Stimulated activated CD4-positive, alpha-beta T cell treated with anti-CD3 and anti-CD28 coated beads, Interleukin-4, amount 100 ng/mL, for 4 hours (primary cell): ENCODE measurements at regions not wholly inside any gene's neighbourhood (a gene's known extent, or its start where the extent isn't known, plus 50 kb on each side); places are given as distances from the start of the nearest gene placed in this dataset.

ENCODE experiments used
- DNase-seq, 2 experiments: peaks; one replicate each; pipeline ENCODE4 v3.0.0-alpha.2; 2020

- no peak for DNase-seq
These were observed 935.7 kb downstream of the BRD1 start for GRCh38 chr22:48891688-48892577.

DNA sequence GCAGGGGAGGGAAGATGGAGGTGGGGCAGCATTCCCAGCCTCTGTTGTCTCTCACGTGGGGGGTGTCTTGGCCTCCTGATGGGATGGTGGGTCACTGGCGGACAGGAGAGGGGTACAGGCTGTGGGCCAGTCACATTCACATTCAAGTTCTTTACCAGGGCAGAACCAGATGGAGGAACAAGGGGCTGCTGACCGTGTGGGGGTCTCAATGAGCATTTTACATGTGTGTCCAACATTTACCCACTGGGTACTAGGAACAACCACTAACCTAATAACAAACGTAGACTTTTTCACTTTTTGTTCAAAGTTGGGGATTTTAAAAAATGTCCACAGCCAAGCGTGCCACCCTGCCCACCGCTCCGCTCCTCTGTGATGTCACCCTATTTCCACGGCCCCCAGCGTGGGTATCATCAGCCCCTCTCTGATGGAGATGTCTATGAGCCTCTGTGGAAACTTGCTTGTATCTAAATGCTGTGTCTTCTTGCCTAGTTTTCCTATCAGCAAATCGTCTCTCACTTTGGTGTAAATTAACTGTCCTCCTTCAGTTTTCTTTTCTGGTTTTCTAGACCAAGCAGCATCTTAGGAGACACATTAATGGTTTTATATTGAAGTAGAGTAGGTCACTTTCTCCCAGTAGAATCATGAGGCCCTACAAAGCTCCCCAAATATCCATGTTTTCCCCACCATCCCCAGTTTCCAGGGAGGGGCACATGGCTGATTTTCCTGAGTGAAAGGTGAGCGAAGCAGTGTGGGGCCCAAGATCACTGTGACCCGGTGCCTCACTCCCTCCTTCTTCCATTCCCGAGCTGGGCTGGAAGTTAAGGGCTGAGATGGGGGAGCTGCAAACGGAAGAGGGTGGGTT lies 936.7 kb downstream of the BRD1 start:
- DNase-seq, result no peak

DNA sequence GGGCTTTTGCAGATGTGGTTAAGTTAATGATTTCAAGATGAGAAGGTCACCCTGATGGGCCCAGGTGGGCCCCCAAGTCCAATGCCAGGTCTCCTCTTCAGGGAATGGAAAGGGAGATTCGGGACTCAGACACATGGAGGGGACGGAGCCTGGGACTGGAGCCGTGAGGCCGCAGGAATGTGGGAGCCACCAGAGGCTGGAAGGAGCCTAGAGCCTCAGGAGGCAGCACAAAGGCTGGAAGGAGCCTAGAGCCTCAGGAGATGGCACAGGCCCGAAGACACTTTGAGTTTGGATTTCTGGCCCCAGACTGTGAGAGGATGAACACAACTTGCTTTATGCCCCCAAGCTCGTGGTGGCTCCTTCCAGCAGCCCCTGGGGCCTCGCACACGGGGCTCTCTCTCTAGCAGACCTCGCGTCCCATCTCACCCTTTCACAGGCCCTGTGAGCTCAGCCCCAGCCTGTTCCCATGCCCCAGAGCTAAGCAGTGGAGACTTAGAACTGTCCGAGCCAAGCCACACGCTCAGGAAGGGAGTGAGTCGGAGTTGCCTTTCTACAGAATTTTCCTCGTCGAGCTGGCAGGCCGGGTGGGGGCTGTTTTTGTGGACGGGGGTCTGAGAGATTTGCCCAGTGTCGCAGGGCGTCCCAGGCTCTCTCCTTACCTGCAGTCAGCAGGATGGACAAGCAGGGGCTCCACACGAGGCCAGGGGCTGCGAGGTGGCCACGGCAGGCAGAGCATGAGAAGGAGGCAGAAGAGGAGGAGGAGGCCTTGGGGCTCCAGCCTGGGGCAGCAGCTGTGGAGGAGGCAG lies 937.6 kb downstream of the BRD1 start:
- DNase-seq, result no peak

GRCh38 chr22:48889209-48889830 lies 938.4 kb downstream of the BRD1 start:
- DNase-seq, result no peak

- DNase-seq, result no peak
These were observed 939.0 kb downstream of the BRD1 start for GRCh38 chr22:48888466-48889208.

DNA sequence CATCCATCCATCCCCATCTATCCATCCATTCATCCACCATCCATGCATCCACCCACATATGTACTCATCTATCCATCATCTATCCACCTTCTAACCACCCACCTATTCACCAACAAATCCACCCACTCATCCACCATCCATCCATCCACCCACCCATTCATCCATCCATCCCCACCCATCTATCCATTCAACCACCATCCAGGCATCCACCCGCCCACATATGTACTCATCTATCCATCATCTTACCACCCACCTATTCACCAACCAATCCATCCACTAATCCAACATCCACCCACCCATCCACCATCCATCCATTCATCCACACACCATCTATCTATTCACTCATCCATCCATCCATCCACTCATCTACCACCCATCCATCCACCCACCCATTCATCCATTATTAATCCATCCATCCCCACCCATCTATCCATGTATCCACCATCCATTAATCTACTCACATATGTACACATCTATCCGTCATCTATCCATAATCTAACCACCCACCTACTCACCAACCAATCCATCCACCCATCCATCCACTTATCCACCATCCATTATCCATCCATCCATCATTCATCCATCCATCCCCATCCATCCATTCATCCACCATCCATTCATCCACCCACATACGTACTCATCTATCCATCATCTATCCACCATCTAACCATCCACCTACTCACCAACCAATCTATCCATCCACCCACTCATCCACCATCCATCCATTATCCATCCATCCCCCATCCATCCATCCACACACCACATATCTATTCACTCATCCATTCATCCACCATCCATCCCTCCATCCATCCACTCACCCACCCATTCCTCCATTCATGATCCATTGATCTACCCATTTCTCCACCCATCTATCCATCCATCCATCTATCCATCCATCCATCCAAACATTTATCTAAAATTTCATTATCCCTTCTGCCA lies 940.0 kb downstream of the BRD1 start:
- DNase-seq, result no peak

GRCh38 chr22:48886604-48887393 lies 940.9 kb downstream of the BRD1 start:
- DNase-seq, result no peak

- no peak for DNase-seq
These were observed 941.8 kb downstream of the BRD1 start for GRCh38 chr22:48885919-48886305.

DNA sequence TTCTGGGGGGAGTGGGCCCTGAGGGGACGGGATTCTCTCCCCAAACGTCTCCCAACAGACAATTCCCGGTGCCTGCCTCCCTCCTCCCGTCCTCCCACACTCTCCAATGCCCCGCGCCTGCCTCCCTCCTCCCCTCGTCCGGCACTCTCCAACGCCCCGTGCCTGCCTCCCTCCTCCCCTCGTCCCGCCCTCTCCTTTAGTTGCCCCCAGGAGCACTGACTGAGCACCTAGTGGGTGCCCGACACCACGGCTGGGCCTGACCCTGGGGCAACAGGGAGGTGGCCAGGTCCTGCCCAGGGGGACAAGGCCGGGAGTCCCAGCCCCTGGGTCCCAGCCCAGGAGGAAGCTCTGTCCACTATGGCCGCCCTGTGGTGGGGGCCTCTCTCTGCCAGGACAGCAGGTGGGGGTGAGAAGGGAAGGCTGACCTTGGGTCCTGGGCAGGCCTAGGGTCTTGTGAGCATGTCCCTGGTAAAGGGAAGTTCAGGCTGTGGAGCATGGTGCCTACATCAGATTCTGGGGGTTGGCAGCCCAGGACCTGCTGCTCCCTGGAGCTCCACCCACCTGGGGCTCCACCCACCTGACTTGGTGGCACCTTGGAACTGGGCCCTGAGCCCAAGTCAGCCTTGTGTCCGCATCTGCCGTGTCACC lies 942.3 kb downstream of the BRD1 start:
- DNase-seq, result no peak

DNA sequence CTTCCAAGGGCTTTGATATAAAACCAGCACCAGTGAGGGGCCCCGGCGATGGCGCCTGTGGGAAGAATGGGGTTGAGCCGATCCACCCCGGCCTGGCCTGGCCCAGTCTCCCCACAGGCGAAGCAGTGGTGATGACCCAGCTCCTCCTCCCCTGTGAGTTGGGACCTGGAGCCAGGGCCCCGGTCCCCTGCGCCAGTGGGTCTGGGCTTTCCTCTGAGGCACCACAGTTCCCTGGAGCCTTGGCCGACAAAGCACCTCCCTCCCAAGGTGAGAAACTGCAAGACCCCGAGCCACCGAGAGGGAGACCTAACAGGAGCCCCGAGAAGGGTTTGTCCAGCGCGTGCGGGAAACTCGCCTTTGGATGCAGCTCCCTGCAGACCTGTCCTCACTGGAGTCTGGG lies 942.9 kb downstream of the BRD1 start:
- no peak for DNase-seq

DNA sequence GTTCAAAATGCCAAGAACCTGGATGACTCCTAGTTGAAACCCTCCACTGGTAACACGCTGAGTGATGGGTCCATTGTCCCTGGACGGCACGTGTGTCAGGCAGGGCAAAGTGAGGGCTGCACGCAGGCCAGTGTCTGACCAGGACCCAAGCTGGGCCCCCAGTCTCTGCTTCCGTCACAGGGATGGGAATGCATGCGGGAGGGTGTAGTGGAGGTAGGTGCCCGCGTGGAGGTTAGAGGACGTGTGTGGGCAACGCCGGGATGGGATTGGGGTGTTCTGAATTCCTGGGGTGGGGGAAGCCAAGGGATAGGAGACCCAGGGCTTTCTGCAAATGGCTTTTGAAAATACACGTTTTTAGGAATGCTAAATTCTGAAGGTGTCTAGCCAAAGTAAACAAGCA lies 943.3 kb downstream of the BRD1 start:
- no peak for DNase-seq

DNA sequence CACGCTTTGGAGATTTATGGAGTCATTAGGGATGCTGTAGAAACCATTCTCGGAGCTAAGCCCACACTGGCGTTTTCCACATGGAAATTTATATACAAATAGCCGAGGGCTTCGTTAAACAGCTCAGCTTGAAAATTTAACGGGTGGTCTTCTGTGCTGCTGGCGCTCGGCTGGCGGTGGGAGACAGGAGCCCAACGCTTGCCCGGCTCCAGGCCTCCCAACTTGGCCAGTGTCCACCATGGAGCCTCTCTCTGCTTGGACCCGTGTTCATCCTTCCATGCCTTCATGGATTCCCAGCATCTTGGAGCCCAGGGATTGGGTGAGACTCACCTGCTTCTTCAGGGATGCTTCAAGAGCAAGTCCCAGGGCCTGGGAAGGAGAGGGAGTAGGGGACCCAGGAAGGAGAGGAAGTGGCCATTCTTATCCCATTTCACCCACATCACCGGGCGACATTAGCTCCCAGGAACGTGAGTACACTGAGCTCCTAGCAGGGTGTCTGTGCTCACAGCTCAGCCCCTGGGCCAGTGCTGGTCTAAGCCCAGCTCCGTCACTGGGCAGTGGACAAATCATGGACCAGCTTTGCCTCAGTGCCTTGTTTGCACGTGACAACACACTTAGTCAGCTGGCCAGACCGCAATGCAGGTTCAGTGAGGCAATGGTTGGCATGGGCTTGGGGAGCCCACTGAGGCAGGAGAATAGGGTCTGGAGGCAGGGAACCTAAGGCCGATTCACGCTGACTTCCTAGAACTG lies 944.3 kb downstream of the BRD1 start:
- DNase-seq, result no peak

DNA sequence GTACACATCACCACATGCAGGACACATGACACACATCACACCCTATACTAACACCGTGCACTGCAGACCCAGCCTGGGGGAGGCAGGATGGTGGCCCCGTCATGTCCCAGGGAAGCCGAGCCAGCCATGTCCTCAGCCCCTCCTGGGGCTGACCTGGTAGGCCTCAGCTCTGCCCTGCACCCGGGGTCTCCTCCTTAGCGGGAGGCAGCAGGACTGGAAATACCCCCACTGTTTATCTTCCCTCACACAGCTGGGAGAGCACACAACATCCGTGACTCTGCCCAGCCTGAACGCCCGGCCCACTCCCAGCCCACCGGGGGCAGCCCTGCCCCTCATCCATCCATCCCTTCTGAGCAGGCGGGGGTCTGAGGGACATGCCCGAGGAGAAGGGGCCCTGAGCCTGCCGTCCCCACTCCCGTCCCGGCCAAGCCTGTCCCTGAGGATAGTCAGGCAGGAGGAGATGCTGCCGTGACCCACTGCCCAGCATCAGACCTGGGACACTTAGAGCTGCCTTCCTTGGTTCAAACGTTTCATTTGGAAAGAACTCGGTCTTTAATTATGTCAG lies 945.0 kb downstream of the BRD1 start:
- DNase-seq, result no peak

DNA sequence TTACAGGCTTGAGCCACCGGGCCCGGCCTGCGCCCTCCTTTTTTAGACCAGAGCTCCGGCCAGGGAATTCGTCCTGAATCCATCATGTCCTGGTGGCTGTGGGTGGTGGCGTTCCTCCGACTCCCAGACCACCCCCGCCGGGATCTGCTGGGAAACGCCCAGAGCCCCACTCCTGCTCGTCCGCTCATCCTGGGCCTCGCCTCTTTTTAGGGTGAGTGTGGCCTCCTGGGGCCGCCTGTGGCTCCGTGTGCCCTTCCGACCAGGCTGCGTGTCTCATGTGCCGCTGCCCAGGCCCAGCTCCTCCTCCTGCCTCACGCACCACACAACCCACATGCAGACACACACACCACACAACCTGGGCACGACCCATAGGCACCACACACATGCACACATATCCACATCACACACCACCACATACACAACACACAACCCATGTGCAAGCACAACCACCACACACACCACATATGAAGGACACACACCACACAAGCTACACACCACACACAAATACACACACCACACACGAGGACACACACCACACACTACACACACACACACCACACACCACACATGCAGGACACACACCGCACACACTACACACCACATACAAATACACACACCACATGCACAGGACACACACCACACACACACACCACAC lies 946.2 kb downstream of the BRD1 start:
- DNase-seq, result no peak

GRCh38 chr22:48880749-48881148 lies 946.9 kb downstream of the BRD1 start:
- DNase-seq, result no peak

- no peak for DNase-seq
These were observed 950.7 kb downstream of the BRD1 start for GRCh38 chr22:48876951-48877350.

- no peak for DNase-seq
These were observed 952.7 kb downstream of the BRD1 start for GRCh38 chr22:48874956-48875355.

DNA sequence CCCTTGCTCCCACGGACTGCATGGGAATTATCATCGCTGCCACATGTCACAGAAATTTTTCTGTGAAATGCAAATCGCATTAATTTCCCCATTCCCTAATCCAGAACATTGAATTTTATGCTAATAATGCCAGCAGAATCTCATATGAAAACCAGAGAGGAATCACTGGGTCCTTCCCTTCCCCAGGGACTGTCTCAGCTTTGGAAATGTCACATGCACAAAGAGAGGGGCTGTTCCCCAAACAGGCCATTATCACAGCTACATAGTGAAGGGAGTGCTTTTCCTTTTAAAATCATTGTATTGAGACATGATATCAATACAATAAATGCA lies 954.5 kb downstream of the BRD1 start:
- DNase-seq, result no peak
